ENCODE measurements at regions not wholly inside any gene's neighbourhood (a gene's known extent, or its start where the extent isn't known, plus 50 kb on each side); places are given as distances from the start of the nearest gene placed in this dataset.

DNA sequence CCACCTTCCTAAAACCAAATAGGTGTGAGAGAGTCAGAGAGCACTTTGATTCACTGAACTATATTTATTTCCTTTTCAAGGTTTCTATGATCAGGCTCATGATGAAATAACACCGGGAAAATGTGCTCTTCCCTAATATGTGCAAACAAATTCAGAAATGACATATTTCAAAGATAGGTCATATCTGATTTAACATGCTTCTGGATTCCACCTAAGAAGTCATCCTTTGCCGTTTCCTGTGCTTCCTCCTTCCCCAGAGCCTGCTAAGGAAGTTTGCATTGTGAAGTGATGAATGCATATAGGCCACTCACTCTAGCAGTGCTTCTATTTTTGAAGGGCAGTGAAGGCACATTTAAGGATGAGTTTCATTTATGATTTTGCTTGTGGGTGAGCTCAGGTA is 327.6 kb downstream of the TDRD15 start:
- no peak overlapping the region for H3K4me3 ChIP-seq (ENCODE audit: low read depth, low read length)
- TF ChIP-seq, protein P1, sequence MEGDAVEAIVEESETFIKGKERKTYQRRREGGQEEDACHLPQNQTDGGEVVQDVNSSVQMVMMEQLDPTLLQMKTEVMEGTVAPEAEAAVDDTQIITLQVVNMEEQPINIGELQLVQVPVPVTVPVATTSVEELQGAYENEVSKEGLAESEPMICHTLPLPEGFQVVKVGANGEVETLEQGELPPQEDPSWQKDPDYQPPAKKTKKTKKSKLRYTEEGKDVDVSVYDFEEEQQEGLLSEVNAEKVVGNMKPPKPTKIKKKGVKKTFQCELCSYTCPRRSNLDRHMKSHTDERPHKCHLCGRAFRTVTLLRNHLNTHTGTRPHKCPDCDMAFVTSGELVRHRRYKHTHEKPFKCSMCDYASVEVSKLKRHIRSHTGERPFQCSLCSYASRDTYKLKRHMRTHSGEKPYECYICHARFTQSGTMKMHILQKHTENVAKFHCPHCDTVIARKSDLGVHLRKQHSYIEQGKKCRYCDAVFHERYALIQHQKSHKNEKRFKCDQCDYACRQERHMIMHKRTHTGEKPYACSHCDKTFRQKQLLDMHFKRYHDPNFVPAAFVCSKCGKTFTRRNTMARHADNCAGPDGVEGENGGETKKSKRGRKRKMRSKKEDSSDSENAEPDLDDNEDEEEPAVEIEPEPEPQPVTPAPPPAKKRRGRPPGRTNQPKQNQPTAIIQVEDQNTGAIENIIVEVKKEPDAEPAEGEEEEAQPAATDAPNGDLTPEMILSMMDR (IDR thresholded peaks at IDR 0.05; ENCODE audit: insufficient read depth, low read depth, low read length), result no peak
- ChIA-PET CTCF (interaction anchor here (1.2 kb wide), 1 partner anchor 201 kb away, joined by 3 read pairs; no protein-coding TSS in a partner anchor), POLR2A (no interaction called here)
- no peak for DNase-seq (ENCODE audit: low read depth)
- H3K27me3 ChIP-seq (ENCODE audit: control insufficient read depth, insufficient read depth, low read length), result no peaks in the 10 kb centered on the region
- no peaks in the 10 kb centered on the region for H3K36me3 ChIP-seq (ENCODE audit: control insufficient read depth, insufficient read depth, low read length)

DNA sequence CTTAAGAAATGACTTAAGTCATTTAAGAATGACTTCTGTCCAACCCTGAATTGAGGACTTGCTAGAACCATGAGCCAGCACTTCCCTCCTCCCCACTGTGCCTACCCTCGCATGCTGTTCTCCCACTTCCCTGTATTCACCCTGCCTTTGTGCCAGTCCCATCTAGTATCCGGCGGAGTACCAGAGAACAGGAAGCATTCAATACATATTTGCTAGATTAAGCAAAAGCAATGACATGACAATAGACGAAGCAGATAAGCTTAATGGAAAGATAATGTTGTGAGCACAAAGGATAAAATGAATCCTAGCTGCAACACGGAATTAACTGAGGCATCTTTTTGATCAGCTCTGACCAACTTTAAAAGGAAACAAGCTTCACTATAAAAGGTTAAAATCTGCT is 328.5 kb downstream of the TDRD15 start:
- Histone ChIP-seq H3K36me3 (ENCODE audit: control insufficient read depth, insufficient read depth, low read length) (no peaks in the 10 kb centered on the region), H3K4me3 (ENCODE audit: low read depth, low read length) (no peak overlapping the region), H3K27me3 (ENCODE audit: control insufficient read depth, insufficient read depth, low read length) (no peaks in the 10 kb centered on the region)
- TF ChIP-seq, protein P1 (IDR thresholded peaks at IDR 0.05; ENCODE audit: insufficient read depth, low read depth, low read length), result no peak
- ChIA-PET CTCF (no interaction called here), POLR2A (no interaction called here)
- DNase-seq (ENCODE audit: low read depth), result no peak

DNA sequence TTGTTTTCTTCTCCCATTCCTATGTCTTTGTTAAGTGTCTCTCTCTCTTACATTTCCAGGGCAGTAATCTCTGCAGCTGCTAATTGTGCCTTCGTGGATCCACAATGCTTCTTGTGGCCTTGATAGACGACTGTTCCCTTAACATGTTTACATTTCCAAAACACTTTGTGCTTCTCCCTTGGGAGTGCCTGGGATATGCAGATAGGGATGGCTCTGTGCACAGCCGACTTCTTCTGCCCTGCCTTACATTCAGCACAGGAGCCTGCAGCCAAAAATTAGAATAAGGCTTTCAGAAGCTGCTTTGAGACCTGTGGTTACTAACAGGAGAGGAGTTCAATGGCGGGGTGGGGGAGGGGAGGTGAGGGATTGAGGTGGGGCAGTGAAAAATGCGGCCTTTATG is 328.9 kb downstream of the TDRD15 start:
- CTCF ChIA-PET, result no interaction called here
- TF ChIP-seq, protein P1 (IDR thresholded peaks at IDR 0.05; ENCODE audit: insufficient read depth, low read depth, low read length), result no peak
- POLR2A ChIA-PET, result no interaction called here
- Histone ChIP-seq H3K27me3 (ENCODE audit: control insufficient read depth, insufficient read depth, low read length) (no peaks in the 10 kb centered on the region), H3K36me3 (ENCODE audit: control insufficient read depth, insufficient read depth, low read length) (no peaks in the 10 kb centered on the region), H3K4me3 (ENCODE audit: low read depth, low read length) (no peak overlapping the region)
- DNase-seq (ENCODE audit: low read depth), result no peak

DNA sequence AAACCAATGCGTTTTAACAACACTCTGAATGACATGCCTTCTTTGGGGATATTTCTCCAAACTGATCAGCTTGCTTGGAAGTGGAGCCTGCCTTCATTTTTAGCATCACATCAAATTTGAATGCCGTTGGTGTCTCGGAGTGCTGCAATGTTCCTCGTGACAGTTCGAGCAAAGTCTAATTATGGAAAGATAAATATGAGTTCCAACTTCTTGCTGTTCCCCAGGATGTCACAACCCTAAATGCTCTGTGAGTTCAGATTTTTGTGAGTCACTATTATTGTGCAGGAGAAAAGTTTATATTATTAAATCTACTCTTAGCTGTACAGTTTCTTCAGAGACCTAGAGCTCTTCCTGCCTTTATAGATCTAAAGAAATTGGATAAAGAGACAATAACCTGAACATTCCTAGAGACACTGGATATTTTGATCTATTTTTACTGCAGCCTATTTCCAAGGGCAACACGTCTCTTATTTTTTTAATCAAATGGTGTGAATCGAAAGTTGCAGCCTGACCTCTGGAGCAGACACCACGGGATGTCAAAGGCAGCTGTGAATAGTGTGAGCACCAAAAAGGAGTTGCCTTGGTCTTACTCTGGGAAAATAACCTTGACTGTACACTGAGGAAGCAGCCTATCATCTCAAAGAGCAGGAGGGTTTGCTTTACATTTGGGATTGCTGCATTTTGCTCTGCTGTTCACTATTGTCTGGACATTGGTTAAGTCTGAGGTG is 330.1 kb downstream of the TDRD15 start:
- no peak for DNase-seq (ENCODE audit: low read depth)
- TF ChIP-seq, protein P1 (IDR thresholded peaks at IDR 0.05; ENCODE audit: insufficient read depth, low read depth, low read length), result no peak
- ChIA-PET CTCF (interaction anchor here (0.9 kb wide), 1 partner anchor 14 kb away, joined by 3 read pairs; no protein-coding TSS in a partner anchor), POLR2A (no interaction called here)
- Histone ChIP-seq H3K27me3 (ENCODE audit: control insufficient read depth, insufficient read depth, low read length) (no peaks in the 10 kb centered on the region), H3K36me3 (ENCODE audit: control insufficient read depth, insufficient read depth, low read length) (no peaks in the 10 kb centered on the region), H3K4me3 (ENCODE audit: low read depth, low read length) (no peak overlapping the region)

DNA sequence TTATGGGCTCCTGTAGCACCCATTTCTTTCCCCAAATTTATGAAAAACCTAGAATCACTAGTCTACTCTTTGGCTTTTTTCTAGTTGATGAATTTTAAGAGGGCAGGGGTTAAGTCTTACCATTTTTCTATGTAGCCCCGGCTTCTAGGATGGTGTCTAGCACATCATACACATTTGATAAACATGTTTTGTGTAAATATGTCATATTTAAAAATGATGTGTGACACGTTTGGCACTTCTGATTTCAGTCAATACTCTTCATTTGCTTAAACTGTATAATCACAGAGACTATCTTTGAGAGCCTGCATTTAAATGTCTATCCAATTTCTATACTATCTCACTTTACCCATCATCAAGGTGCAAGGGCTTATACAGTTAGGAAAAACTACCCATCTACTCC is 331.1 kb downstream of the TDRD15 start:
- POLR2A ChIA-PET, result no interaction called here
- TF ChIP-seq, protein P1 (IDR thresholded peaks at IDR 0.05; ENCODE audit: insufficient read depth, low read depth, low read length), result no peak
- no peak overlapping the region for H3K4me3 ChIP-seq (ENCODE audit: low read depth, low read length)
- CTCF ChIA-PET, result no interaction called here
- no peaks in the 10 kb centered on the region for H3K27me3 ChIP-seq (ENCODE audit: control insufficient read depth, insufficient read depth, low read length)
- no peak for DNase-seq (ENCODE audit: low read depth)
- H3K36me3 ChIP-seq (ENCODE audit: control insufficient read depth, insufficient read depth, low read length), result no peaks in the 10 kb centered on the region

All from BJ (cell line).